ENCODE measurements at regions not wholly inside any gene's neighbourhood (a gene's known extent, or its start where the extent isn't known, plus 50 kb on each side); places are given as distances from the start of the nearest gene placed in this dataset.

- TF ChIP-seq REST (IDR thresholded peaks at IDR 0.05; ENCODE audit: borderline replicate concordance): no peak
- no peak for TF ChIP-seq CTCF (IDR thresholded peaks at IDR 0.05; ENCODE audit: poor library complexity, severe bottlenecking)
These were observed 662.0 kb downstream of the CDH11 start for GRCh38 chr16:64459821-64460220.
